Prostate gland (tissue), 2 donors: ENCODE measurements at regions not wholly inside any gene's neighbourhood (a gene's known extent, or its start where the extent isn't known, plus 50 kb on each side); places are given as distances from the start of the nearest gene placed in this dataset.

Experiments used
- CTCF ChIP-seq, 4 experiments: fragments of 200-600 bp in 2 of 4; fragments of 450-650 bp in 2 of 4; sonication (generic) in 2 of 4; IDR thresholded peaks; 1 replicate in 3 of 4; 2 replicates in 1 of 4; pipeline ENCODE4 v1.5.1; 2016 to 2019; ENCODE audit warnings: antibody characterized with exemption in 4 of 4, mild to moderate bottlenecking in 2 of 4, moderate library complexity in 2 of 4
- POLR2A ChIP-seq: fragments of 450-650 bp; IDR thresholded peaks from one replicate; pipeline ENCODE4 v1.6.1; 2016; ENCODE audit warnings: antibody characterized with exemption, mild to moderate bottlenecking
- POLR2AphosphoS5 ChIP-seq: sonication (generic); formaldehyde crosslinking; IDR thresholded peaks from one replicate; pipeline ENCODE4 v1.6.1; 2017; ENCODE audit warnings: antibody characterized with exemption

GRCh38 chr2:82260521-82260920, 1956.0 kb upstream of the LRRTM1 start:
- TF ChIP-seq CTCF (IDR thresholded peaks at IDR 0.05) (no peak), POLR2A (no peak), POLR2AphosphoS5 (no peak)
